ENCODE measurements at regions not wholly inside any gene's neighbourhood (a gene's known extent, or its start where the extent isn't known, plus 50 kb on each side); places are given as distances from the start of the nearest gene placed in this dataset.

DNA sequence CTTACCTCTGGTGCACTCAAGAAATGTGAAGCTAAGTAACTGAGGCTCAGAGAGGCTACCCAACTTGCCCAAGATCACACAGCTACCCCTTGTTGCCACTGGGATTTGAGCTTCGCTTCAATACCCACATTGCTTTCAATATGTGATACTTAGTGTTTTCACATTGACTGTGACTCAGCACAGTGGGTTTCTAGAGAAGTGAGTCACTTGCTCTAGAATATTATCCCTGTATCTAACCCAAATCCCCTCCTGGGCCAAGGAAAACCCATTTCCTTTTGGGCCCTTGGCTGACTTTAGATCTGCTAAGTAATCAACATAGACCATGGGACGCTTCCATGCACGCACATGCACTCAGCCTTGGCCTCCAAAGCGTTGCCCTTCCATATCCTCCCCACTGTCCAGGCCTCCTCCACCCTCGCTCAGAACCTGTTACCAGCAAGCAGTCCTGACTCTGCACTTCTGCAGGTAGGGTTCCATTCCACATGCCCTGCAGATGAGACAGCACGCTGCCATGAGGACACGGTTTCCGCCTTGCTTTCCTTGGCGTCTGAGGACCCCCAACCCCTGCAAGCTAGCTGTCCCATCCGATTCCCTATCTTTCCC, 87.7 kb upstream of the CHST15 start:
- Histone ChIP-seq H3K4me2 (ENCODE audit: low read length) (no peak overlapping the region), H3K9me3 (ENCODE audit: low read length) (no peaks in the 10 kb centered on the region), H3K27ac (ENCODE audit: low read length) (no peak overlapping the region), H2AFZ (ENCODE audit: low read length) (no peak overlapping the region), H3F3A (ENCODE audit: low read length, unreplicated experiment) (no peaks in the 10 kb centered on the region), H3K27me3 (ENCODE audit: low read length) (no peaks in the 10 kb centered on the region), H3K4me1 (ENCODE audit: insufficient read depth, low read length) (peaks cover 10% of the 10 kb centered on the region; the same call in 1 of the 2 replicates), H3K36me3 (ENCODE audit: low read depth, low read length) (no peaks in the 10 kb centered on the region), H3K9ac (ENCODE audit: low read length) (no peak overlapping the region), H3K9me2 (replicated peaks; ENCODE audit: low read length) (no peaks in the 10 kb centered on the region), H3K4me3 (ENCODE audit: low read length) (no peak overlapping the region), H3K79me2 (ENCODE audit: low read length) (no peaks in the 10 kb centered on the region), H4K20me1 (ENCODE audit: low read length) (no peaks in the 10 kb centered on the region)
- ATAC-seq, result no peak
- no peak for TF ChIP-seq EZH2 (IDR thresholded peaks at IDR 0.05; ENCODE audit: low read length, unreplicated experiment)
- no peak for TF ChIP-seq CTCF (conservative IDR thresholded peaks at IDR 0.05; ENCODE audit: low read depth, low read length)
- TF ChIP-seq EZH2phosphoT487 (IDR thresholded peaks at IDR 0.05; ENCODE audit: borderline replicate concordance, low read length), result no peak
- BruUV-seq (replicated peaks), result no TSS peak
- peak; percentile 47 for DNase-seq
- intact Hi-C loops (cut with micrococcal nuclease), result no loop called here
- CTCF ChIA-PET, result no interaction called here
- POLR2A ChIA-PET (ENCODE audit: unreplicated experiment), result no interaction called here

DNA sequence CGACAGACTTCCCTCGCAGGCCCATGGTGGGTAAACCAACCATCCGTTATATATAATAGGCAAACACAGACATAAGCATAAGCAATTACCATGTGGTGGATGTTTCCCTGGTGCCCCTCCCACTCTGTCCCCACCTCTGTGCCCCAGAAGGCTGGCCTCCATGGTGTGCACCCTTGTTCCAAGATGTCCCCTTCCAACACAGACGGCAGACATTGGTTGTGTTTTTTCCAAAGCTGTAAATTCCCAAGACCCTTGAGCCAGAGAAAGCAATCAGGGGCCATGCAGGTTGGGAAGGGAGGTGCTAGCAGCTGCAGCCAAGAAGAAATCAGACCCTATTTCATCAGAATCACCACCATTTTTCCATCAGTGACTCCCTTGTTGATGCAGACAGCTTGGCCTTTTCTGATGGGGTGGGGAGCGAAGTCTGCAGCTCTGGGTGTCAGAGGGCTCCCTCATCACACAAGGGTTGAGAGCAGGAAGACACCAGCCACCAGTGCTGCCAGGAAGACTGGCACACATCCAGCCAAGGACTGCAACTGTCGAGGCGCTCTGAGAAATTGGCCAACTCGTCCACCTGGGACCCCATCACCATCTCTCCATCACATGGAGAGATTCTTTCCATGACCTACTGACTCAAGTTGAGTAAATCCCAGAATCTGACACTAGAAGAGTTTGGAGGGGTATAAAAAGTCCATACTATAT, 86.8 kb upstream of the CHST15 start:
- H3K27ac ChIP-seq (ENCODE audit: low read length), result no peak overlapping the region
- ATAC-seq (no peak), DNase-seq (no peak)
- POLR2A ChIA-PET (ENCODE audit: unreplicated experiment), result no interaction called here
- no peaks in the 10 kb centered on the region for H3K9me3 ChIP-seq (ENCODE audit: low read length)
- H3K9ac ChIP-seq (ENCODE audit: low read length), result no peak overlapping the region
- no TSS peak for BruUV-seq (replicated peaks)
- H3K4me1 ChIP-seq (ENCODE audit: insufficient read depth, low read length), result peaks cover 10% of the 10 kb centered on the region; the same call in 1 of the 2 replicates
- CTCF ChIA-PET, result no interaction called here
- no peaks in the 10 kb centered on the region for H4K20me1 ChIP-seq (ENCODE audit: low read length)
- H3K9me2 ChIP-seq (replicated peaks; ENCODE audit: low read length), result no peaks in the 10 kb centered on the region
- TF ChIP-seq EZH2phosphoT487 (IDR thresholded peaks at IDR 0.05; ENCODE audit: borderline replicate concordance, low read length) (no peak), CTCF (conservative IDR thresholded peaks at IDR 0.05; ENCODE audit: low read depth, low read length) (no peak), EZH2 (IDR thresholded peaks at IDR 0.05; ENCODE audit: low read length, unreplicated experiment) (no peak)
- intact Hi-C loops (cut with micrococcal nuclease), result no loop called here
- H2AFZ ChIP-seq (ENCODE audit: low read length), result no peak overlapping the region
- H3F3A ChIP-seq (ENCODE audit: low read length, unreplicated experiment), result no peaks in the 10 kb centered on the region
- H3K4me3 ChIP-seq (ENCODE audit: low read length), result no peak overlapping the region
- H3K4me2 ChIP-seq (ENCODE audit: low read length), result no peak overlapping the region
- H3K27me3 ChIP-seq (ENCODE audit: low read length), result no peaks in the 10 kb centered on the region
- no peaks in the 10 kb centered on the region for H3K79me2 ChIP-seq (ENCODE audit: low read length)
- no peaks in the 10 kb centered on the region for H3K36me3 ChIP-seq (ENCODE audit: low read depth, low read length)
